ENCODE measurements at regions not wholly inside any gene's neighbourhood (a gene's known extent, or its start where the extent isn't known, plus 50 kb on each side); places are given as distances from the start of the nearest gene placed in this dataset.

DNA sequence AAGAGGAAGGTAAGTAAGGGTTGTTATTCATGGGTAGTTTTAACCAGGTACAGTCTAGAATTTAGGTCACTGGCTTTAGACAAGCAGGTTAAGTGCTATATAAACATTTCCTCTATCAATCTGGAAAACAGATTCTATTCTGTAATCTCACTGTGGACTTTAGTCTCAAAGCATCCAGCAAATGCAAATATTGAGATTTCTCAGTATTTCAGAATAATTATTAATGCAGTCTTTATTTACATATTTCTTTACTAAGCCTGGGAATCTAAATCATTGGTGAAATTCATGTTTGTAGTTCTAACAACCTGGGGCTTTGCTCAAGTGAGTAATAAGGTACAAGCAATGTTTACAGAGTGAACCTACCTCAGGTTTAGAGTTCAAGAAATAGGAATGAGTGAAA, 61.9 kb downstream of the SLC41A2 start:
- Histone ChIP-seq H3K4me1 (peaks cover 0 to 19% (median 7%) of the 10 kb centered on the region in 4 donors), H3K4me3 (peak overlapping the region in 1 of 3 donors; percentile 1), H3K36me3 (no peaks in the 10 kb centered on the region), H3K27ac (peak overlapping the region in 2 of 3 donors; percentile 46 to 76), H3K9me3 (no peaks in the 10 kb centered on the region), H3K27me3 (no peaks in the 10 kb centered on the region)
- no peak for DNase-seq
- intact Hi-C loops (cut with DNase I): no loop called here
- ATAC-seq: peak; percentile 80 to 89 (median 86)
- TF ChIP-seq POLR2A (IDR thresholded peaks at IDR 0.05): no peak
- TF ChIP-seq, protein P1, sequence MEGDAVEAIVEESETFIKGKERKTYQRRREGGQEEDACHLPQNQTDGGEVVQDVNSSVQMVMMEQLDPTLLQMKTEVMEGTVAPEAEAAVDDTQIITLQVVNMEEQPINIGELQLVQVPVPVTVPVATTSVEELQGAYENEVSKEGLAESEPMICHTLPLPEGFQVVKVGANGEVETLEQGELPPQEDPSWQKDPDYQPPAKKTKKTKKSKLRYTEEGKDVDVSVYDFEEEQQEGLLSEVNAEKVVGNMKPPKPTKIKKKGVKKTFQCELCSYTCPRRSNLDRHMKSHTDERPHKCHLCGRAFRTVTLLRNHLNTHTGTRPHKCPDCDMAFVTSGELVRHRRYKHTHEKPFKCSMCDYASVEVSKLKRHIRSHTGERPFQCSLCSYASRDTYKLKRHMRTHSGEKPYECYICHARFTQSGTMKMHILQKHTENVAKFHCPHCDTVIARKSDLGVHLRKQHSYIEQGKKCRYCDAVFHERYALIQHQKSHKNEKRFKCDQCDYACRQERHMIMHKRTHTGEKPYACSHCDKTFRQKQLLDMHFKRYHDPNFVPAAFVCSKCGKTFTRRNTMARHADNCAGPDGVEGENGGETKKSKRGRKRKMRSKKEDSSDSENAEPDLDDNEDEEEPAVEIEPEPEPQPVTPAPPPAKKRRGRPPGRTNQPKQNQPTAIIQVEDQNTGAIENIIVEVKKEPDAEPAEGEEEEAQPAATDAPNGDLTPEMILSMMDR (IDR thresholded peaks at IDR 0.05): no peak

- H3K36me3 ChIP-seq: no peaks in the 10 kb centered on the region
- no peaks in the 10 kb centered on the region for H3K27me3 ChIP-seq
- H3K27ac ChIP-seq: peak overlapping the region in 2 of 3 donors; percentile 46 to 76
- intact Hi-C loops (cut with DNase I): no loop called here
- WGBS (ENCODE audit: insufficient coverage, low coverage, low lambda C conversion rate, missing lambda C conversion rate): 43% methylated on average over 2 of the region's 2 CpGs
- DNase-seq: no peak
- TF ChIP-seq, protein P1 (IDR thresholded peaks at IDR 0.05): no peak
- no peak for TF ChIP-seq POLR2A (IDR thresholded peaks at IDR 0.05)
- H3K9me3 ChIP-seq: no peaks in the 10 kb centered on the region
- no peak overlapping the region for H3K4me3 ChIP-seq
- H3K4me1 ChIP-seq: peaks cover 0 to 12% (median 4%) of the 10 kb centered on the region in 4 donors
- ATAC-seq: peak in 3 of 4 donors; percentile 21 to 25 (median 23)
These were observed 62.7 kb downstream of the SLC41A2 start for GRCh38 chr12:104895415-104895814.

GRCh38 chr12:104890476-104891096, 67.5 kb downstream of the SLC41A2 start:
- Histone ChIP-seq H3K9me3 (no peaks in the 10 kb centered on the region), H3K36me3 (no peaks in the 10 kb centered on the region), H3K27ac (no peak overlapping the region), H3K4me3 (no peak overlapping the region), H3K27me3 (no peaks in the 10 kb centered on the region), H3K4me1 (peaks cover 0 to 31% (median 10%) of the 10 kb centered on the region in 4 donors)
- ATAC-seq (peak in 1 of 4 donors; percentile 55), DNase-seq (no peak)
- intact Hi-C loops (cut with DNase I): no loop called here
- 68% methylated on average over 3 of the region's 5 CpGs for WGBS (ENCODE audit: insufficient coverage, low coverage, low lambda C conversion rate, missing lambda C conversion rate)
- TF ChIP-seq, protein P1 (IDR thresholded peaks at IDR 0.05): no peak
- TF ChIP-seq POLR2A (IDR thresholded peaks at IDR 0.05): no peak

- Histone ChIP-seq H3K36me3 (no peaks in the 10 kb centered on the region), H3K27me3 (no peaks in the 10 kb centered on the region), H3K27ac (no peak overlapping the region), H3K4me3 (no peak overlapping the region), H3K9me3 (no peaks in the 10 kb centered on the region), H3K4me1 (peaks cover 0 to 23% (median 6%) of the 10 kb centered on the region in 4 donors)
- ATAC-seq: no peak
- no peak for DNase-seq
- TF ChIP-seq, protein P1 (IDR thresholded peaks at IDR 0.05): no peak
- TF ChIP-seq POLR2A (IDR thresholded peaks at IDR 0.05): no peak
- intact Hi-C loops (cut with DNase I): no loop called here
- WGBS (ENCODE audit: insufficient coverage, low coverage, low lambda C conversion rate, missing lambda C conversion rate): 100% methylated on average over 1 of the region's 1 CpG
These were observed 68.4 kb downstream of the SLC41A2 start for GRCh38 chr12:104889735-104890134.

DNA sequence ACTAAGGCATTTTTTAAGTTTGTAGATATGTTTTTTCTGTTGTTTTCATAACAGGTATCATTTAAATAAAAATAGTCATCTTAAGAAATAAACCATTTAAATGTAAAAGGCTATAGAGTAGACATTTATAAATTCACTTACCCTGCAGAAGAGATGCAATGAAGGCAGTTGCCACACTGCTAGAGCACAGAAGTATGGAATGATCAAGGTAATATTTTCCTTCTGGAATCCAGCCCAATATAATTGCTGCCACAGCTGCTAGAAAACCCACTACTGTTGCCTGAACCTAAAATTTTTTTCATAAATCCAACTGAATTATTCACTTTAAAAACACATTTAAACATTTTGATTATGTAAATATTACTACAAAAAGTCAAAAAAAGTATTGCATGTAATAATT, 69.2 kb downstream of the SLC41A2 start:
- no peak overlapping the region for H3K27ac ChIP-seq
- peaks cover 0 to 23% (median 6%) of the 10 kb centered on the region in 4 donors for H3K4me1 ChIP-seq
- no peaks in the 10 kb centered on the region for H3K36me3 ChIP-seq
- DNase-seq (no peak), ATAC-seq (no peak)
- H3K27me3 ChIP-seq: no peaks in the 10 kb centered on the region
- intact Hi-C loops (cut with DNase I): no loop called here
- no peak overlapping the region for H3K4me3 ChIP-seq
- no peaks in the 10 kb centered on the region for H3K9me3 ChIP-seq
- TF ChIP-seq POLR2A (IDR thresholded peaks at IDR 0.05): no peak
- TF ChIP-seq, protein P1 (IDR thresholded peaks at IDR 0.05): no peak
